Mesendoderm (in vitro differentiated cells): ENCODE measurements at regions not wholly inside any gene's neighbourhood (a gene's known extent, or its start where the extent isn't known, plus 50 kb on each side); places are given as distances from the start of the nearest gene placed in this dataset.

ENCODE experiments used
- DNase-seq: peaks from one replicate; pipeline ENCODE4 v3.0.0; 2013
- H2AK5ac ChIP-seq: 2 replicates; pipeline ENCODE4 v1.6.1; 2013; ENCODE audit warnings: low read length, inconsistent platforms
- H2BK120ac ChIP-seq: 2 replicates; pipeline ENCODE4 v1.6.1; 2013; ENCODE audit warnings: low read depth, mild to moderate bottlenecking, low read length, moderate library complexity, mixed read lengths
- H2BK15ac ChIP-seq: replicated peaks from 2 replicates; pipeline ENCODE4 v1.6.1; 2013; ENCODE audit warnings: low read depth, mild to moderate bottlenecking, moderate library complexity
- H2BK5ac ChIP-seq: 2 replicates; pipeline ENCODE4 v1.6.1; 2013; ENCODE audit warnings: low read length, inconsistent platforms
- H3K18ac ChIP-seq: 2 replicates; pipeline ENCODE4 v1.6.1; 2013; ENCODE audit warnings: mild to moderate bottlenecking, low read length, mixed read lengths
- H3K23ac ChIP-seq: one replicate; pipeline ENCODE4 v1.6.1; 2013; ENCODE audit warnings: low read length
- H3K27ac ChIP-seq: 2 replicates; pipeline ENCODE4 v1.5.1; 2013; ENCODE audit warnings: low read depth, mild to moderate bottlenecking, inconsistent platforms, low read length, moderate library complexity
- H3K27me3 ChIP-seq: 2 replicates; pipeline ENCODE4 v1.6.1; 2013; ENCODE audit warnings: low read length, control low read depth, mild to moderate bottlenecking, inconsistent platforms; ENCODE audit not compliant: insufficient read depth, poor library complexity
- H3K36me3 ChIP-seq: 2 replicates; pipeline ENCODE4 v1.6.1; 2013; ENCODE audit warnings: low read length, inconsistent platforms; ENCODE audit not compliant: control insufficient read depth, insufficient read depth
- H3K4ac ChIP-seq: one replicate; pipeline ENCODE4 v1.6.1; 2013; ENCODE audit warnings: low read depth, mild to moderate bottlenecking, low read length, moderate library complexity
- H3K4me1 ChIP-seq: 2 replicates; pipeline ENCODE4 v1.6.1; 2013; ENCODE audit warnings: low read depth, low read length, inconsistent platforms; ENCODE audit not compliant: control insufficient read depth
- H3K4me2 ChIP-seq: 2 replicates; pipeline ENCODE4 v1.6.1; 2013; ENCODE audit warnings: low read length
- H3K4me3 ChIP-seq: 2 replicates; pipeline ENCODE4 v1.5.1; 2013; ENCODE audit warnings: mild to moderate bottlenecking, low read length
- H3K56ac ChIP-seq: one replicate; pipeline ENCODE4 v1.6.1; 2013; ENCODE audit warnings: low read length
- H3K79me1 ChIP-seq: 2 replicates; pipeline ENCODE4 v1.6.1; 2013; ENCODE audit warnings: low read length, inconsistent platforms
- H3K79me2 ChIP-seq: 2 replicates; pipeline ENCODE4 v1.6.1; 2013; ENCODE audit warnings: mild to moderate bottlenecking, low read length; ENCODE audit not compliant: control insufficient read depth, insufficient read depth
- H3K9ac ChIP-seq: 2 replicates; pipeline ENCODE4 v1.6.1; 2013; ENCODE audit warnings: low read length, inconsistent platforms
- H4K5ac ChIP-seq: one replicate; pipeline ENCODE4 v1.6.1; 2013; ENCODE audit warnings: low read length
- H4K8ac ChIP-seq: one replicate; pipeline ENCODE4 v1.6.1; 2013; ENCODE audit warnings: low read depth, mild to moderate bottlenecking, control low read depth, low read length, moderate library complexity
- WGBS: extraction: QIAGEN DNeasy Blood & Tissue Kit; methylation state at CpG from one replicate; pipeline ENCODE4 v1.1.7; 2013; ENCODE audit warnings: low lambda C conversion rate, missing lambda C conversion rate; ENCODE audit not compliant: insufficient coverage; ENCODE audit errors: extremely low coverage; 5-methylcytosine and 5-hydroxymethylcytosine counted together

GRCh38 chr17:71237903-71238538 is 882.8 kb upstream of the SOX9 start:
- Histone ChIP-seq H3K4me3 (no peak overlapping the region), H2BK15ac (no peak overlapping the region), H3K4me2 (no peak overlapping the region), H2BK120ac (no peak overlapping the region), H3K27me3 (no peaks in the 10 kb centered on the region), H3K23ac (no peak overlapping the region), H4K5ac (no peak overlapping the region), H2AK5ac (no peak overlapping the region), H3K4me1 (no peaks in the 10 kb centered on the region), H3K79me1 (no peaks in the 10 kb centered on the region), H4K8ac (no peak overlapping the region), H3K27ac (no peak overlapping the region), H3K56ac (no peak overlapping the region), H2BK5ac (no peak overlapping the region), H3K4ac (no peak overlapping the region), H3K9ac (no peak overlapping the region), H3K79me2 (no peaks in the 10 kb centered on the region), H3K36me3 (no peaks in the 10 kb centered on the region), H3K18ac (no peak overlapping the region)
- DNase-seq, result peak; percentile 11
- whole genome bisulfite sequencing, result no CpG with 5 or more reads among the region's 1 CpG

- H2BK15ac ChIP-seq, result no peak overlapping the region
- no peak overlapping the region for H4K8ac ChIP-seq
- no peak overlapping the region for H2BK120ac ChIP-seq
- no peak overlapping the region for H3K56ac ChIP-seq
- H2BK5ac ChIP-seq, result no peak overlapping the region
- H2AK5ac ChIP-seq, result no peak overlapping the region
- H3K79me2 ChIP-seq, result no peaks in the 10 kb centered on the region
- H3K79me1 ChIP-seq, result no peaks in the 10 kb centered on the region
- no peaks in the 10 kb centered on the region for H3K36me3 ChIP-seq
- no peaks in the 10 kb centered on the region for H3K4me1 ChIP-seq
- no peak for DNase-seq
- no peak overlapping the region for H3K4me2 ChIP-seq
- no peak overlapping the region for H3K4me3 ChIP-seq
- H3K27ac ChIP-seq, result no peak overlapping the region
- H3K18ac ChIP-seq, result no peak overlapping the region
- no peak overlapping the region for H4K5ac ChIP-seq
- H3K23ac ChIP-seq, result no peak overlapping the region
- H3K9ac ChIP-seq, result no peak overlapping the region
- no CpG with 5 or more reads among the region's 4 CpGs for WGBS
- H3K4ac ChIP-seq, result no peak overlapping the region
- H3K27me3 ChIP-seq, result peaks cover 2% of the 10 kb centered on the region
Observed at GRCh38 chr17:71247441-71248015, 873.3 kb upstream of the SOX9 start.

GRCh38 chr17:71251276-71251675 is 869.5 kb upstream of the SOX9 start:
- Histone ChIP-seq H3K4me2 (no peak overlapping the region), H3K4me3 (no peak overlapping the region), H2BK15ac (no peak overlapping the region), H3K56ac (no peak overlapping the region), H3K79me1 (no peaks in the 10 kb centered on the region), H3K9ac (no peak overlapping the region), H4K5ac (no peak overlapping the region), H3K27me3 (peaks cover 2% of the 10 kb centered on the region), H2BK5ac (no peak overlapping the region), H2AK5ac (no peak overlapping the region), H4K8ac (no peak overlapping the region), H3K27ac (no peak overlapping the region), H2BK120ac (no peak overlapping the region), H3K4me1 (no peaks in the 10 kb centered on the region), H3K23ac (no peak overlapping the region), H3K4ac (no peak overlapping the region), H3K79me2 (no peaks in the 10 kb centered on the region), H3K36me3 (no peaks in the 10 kb centered on the region), H3K18ac (no peak overlapping the region)
- no CpG with 5 or more reads among the region's 2 CpGs for WGBS
- DNase-seq, result no peak

- H3K4me3 ChIP-seq, result no peak overlapping the region
- H3K27ac ChIP-seq, result no peak overlapping the region
- no peak overlapping the region for H3K23ac ChIP-seq
- no peak overlapping the region for H2AK5ac ChIP-seq
- H2BK15ac ChIP-seq, result no peak overlapping the region
- H4K5ac ChIP-seq, result no peak overlapping the region
- no peak overlapping the region for H2BK120ac ChIP-seq
- H3K56ac ChIP-seq, result no peak overlapping the region
- no peak overlapping the region for H3K4me2 ChIP-seq
- no peak overlapping the region for H2BK5ac ChIP-seq
- no peak overlapping the region for H3K9ac ChIP-seq
- H3K18ac ChIP-seq, result no peak overlapping the region
- no peaks in the 10 kb centered on the region for H3K36me3 ChIP-seq
- no peaks in the 10 kb centered on the region for H3K79me1 ChIP-seq
- DNase-seq, result no peak
- H3K4me1 ChIP-seq, result no peaks in the 10 kb centered on the region
- H3K27me3 ChIP-seq, result peaks cover 2% of the 10 kb centered on the region
- no peak overlapping the region for H4K8ac ChIP-seq
- WGBS, result no CpG with 5 or more reads among the region's 2 CpGs
- H3K4ac ChIP-seq, result no peak overlapping the region
- no peaks in the 10 kb centered on the region for H3K79me2 ChIP-seq
Observed at GRCh38 chr17:71251951-71252350, 868.9 kb upstream of the SOX9 start.

- Histone ChIP-seq H2AK5ac (no peak overlapping the region), H3K79me1 (no peaks in the 10 kb centered on the region), H3K27ac (no peak overlapping the region), H3K4me3 (no peak overlapping the region), H2BK15ac (no peak overlapping the region), H3K18ac (no peak overlapping the region), H3K9ac (no peak overlapping the region), H3K23ac (no peak overlapping the region), H3K4me2 (no peak overlapping the region), H2BK120ac (no peak overlapping the region), H3K56ac (no peak overlapping the region), H3K27me3 (peaks cover 2% of the 10 kb centered on the region), H3K4ac (no peak overlapping the region), H4K8ac (no peak overlapping the region), H2BK5ac (no peak overlapping the region), H3K79me2 (no peaks in the 10 kb centered on the region), H3K4me1 (no peaks in the 10 kb centered on the region), H4K5ac (no peak overlapping the region), H3K36me3 (no peaks in the 10 kb centered on the region)
- no CpG with 5 or more reads among the region's 1 CpG for whole genome bisulfite sequencing
- no peak for DNase-seq
Observed at GRCh38 chr17:71252436-71252835, 868.4 kb upstream of the SOX9 start.

- Histone ChIP-seq H2BK15ac (no peak overlapping the region), H4K8ac (no peak overlapping the region), H3K4ac (no peak overlapping the region), H4K5ac (no peak overlapping the region), H2BK120ac (no peak overlapping the region), H3K9ac (no peak overlapping the region), H3K27me3 (no peaks in the 10 kb centered on the region), H3K56ac (no peak overlapping the region), H3K79me2 (no peaks in the 10 kb centered on the region), H3K4me1 (no peaks in the 10 kb centered on the region), H3K27ac (no peak overlapping the region), H3K79me1 (no peaks in the 10 kb centered on the region), H2BK5ac (no peak overlapping the region), H3K36me3 (no peaks in the 10 kb centered on the region), H3K18ac (no peak overlapping the region), H3K4me2 (no peak overlapping the region), H3K23ac (no peak overlapping the region), H3K4me3 (no peak overlapping the region), H2AK5ac (no peak overlapping the region)
- no CpG with 5 or more reads among the region's 2 CpGs for WGBS
- DNase-seq, result no peak
Observed at GRCh38 chr17:71257096-71257495, 863.7 kb upstream of the SOX9 start.
